WTC11 (cell line): ENCODE measurements at regions not wholly inside any gene's neighbourhood (a gene's known extent, or its start where the extent isn't known, plus 50 kb on each side); places are given as distances from the start of the nearest gene placed in this dataset.

Experiments used
- ATAC-seq: fragments of 200-7000 bp; cut with Tn5 transposase; 2 replicates; pipeline ENCODE4 v1.10.0; 2021; ENCODE audit warnings: mild to moderate bottlenecking, moderate library complexity
- CTCF ChIA-PET: fragments of 300-600 bp; sonication (Branson Sonifier 250); formaldehyde crosslinking; loops from one replicate; lab custom pipeline; 2021; ENCODE audit warnings: antibody characterized with exemption; lab: Charles Lee
- POLR2A ChIA-PET: fragments of 350-600 bp; sonication (Branson Sonifier 250); formaldehyde crosslinking; loops from one replicate; lab custom pipeline; 2021; ENCODE audit warnings: antibody characterized with exemption; lab: Charles Lee
- DNase-seq: peaks from one replicate; pipeline ENCODE4 v3.0.0; 2021; ENCODE audit warnings: low spot score
- H3K27ac Mint-ChIP-seq: 2 replicates; pipeline ENCODE4 v1.8.0; 2021; ENCODE audit warnings: mixed read lengths
- H3K27me3 Mint-ChIP-seq: 2 replicates; pipeline ENCODE4 v1.8.0; 2021; ENCODE audit warnings: low read depth, mild to moderate bottlenecking, moderate library complexity, mixed read lengths
- H3K36me3 Mint-ChIP-seq: 2 replicates; pipeline ENCODE4 v1.8.0; 2021; ENCODE audit warnings: mixed read lengths
- H3K4me1 Mint-ChIP-seq: 2 replicates; pipeline ENCODE4 v1.8.0; 2022; ENCODE audit warnings: mixed read lengths
- H3K4me3 Mint-ChIP-seq: 2 replicates; pipeline ENCODE4 v1.8.0; 2021; ENCODE audit warnings: mild to moderate bottlenecking, moderate library complexity, mixed read lengths
- H3K9me3 Mint-ChIP-seq: 2 replicates; pipeline ENCODE4 v1.8.0; 2021; ENCODE audit warnings: mixed read lengths
- CTCF ChIP-seq: fragments of 200-600 bp; IDR thresholded peaks from 2 replicates; pipeline ENCODE4 v1.8.0; 2022; ENCODE audit warnings: antibody characterized with exemption
- ESRRA ChIP-seq: sonication (generic); formaldehyde crosslinking; IDR thresholded peaks from 2 replicates; pipeline ENCODE4 v1.8.1; 2022; ENCODE audit warnings: mild to moderate bottlenecking, missing genetic modification reagents, borderline replicate concordance
- FOXP1 ChIP-seq: sonication (generic); formaldehyde crosslinking; IDR thresholded peaks from 2 replicates; pipeline ENCODE4 v1.8.0; 2022; ENCODE audit warnings: missing genetic modification reagents, mild to moderate bottlenecking, moderate library complexity, borderline replicate concordance
- HMGA2 ChIP-seq: fragments of 250-450 bp; sonication (Bioruptor Pico); IDR thresholded peaks from 2 replicates; pipeline ENCODE4 v1.4.0; 2021; ENCODE audit warnings: mild to moderate bottlenecking, moderate library complexity
- IRF2 ChIP-seq: sonication (generic); formaldehyde crosslinking; IDR thresholded peaks from 2 replicates; pipeline ENCODE4 v1.8.0; 2022; ENCODE audit warnings: low read depth, missing genetic modification reagents, borderline replicate concordance
- JUN ChIP-seq: sonication (generic); formaldehyde crosslinking; IDR thresholded peaks from 2 replicates; pipeline ENCODE4 v1.8.0; 2023; ENCODE audit warnings: mild to moderate bottlenecking, missing genetic modification reagents
- KAT7 ChIP-seq: sonication (generic); formaldehyde crosslinking; IDR thresholded peaks from 2 replicates; pipeline ENCODE4 v1.8.1; 2023; ENCODE audit warnings: missing genetic modification reagents, mild to moderate bottlenecking, borderline replicate concordance
- NFE2L1 ChIP-seq: sonication (generic); formaldehyde crosslinking; IDR thresholded peaks from 2 replicates; pipeline ENCODE4 v1.8.1; 2023; ENCODE audit warnings: missing genetic modification reagents
- NFYB ChIP-seq: sonication (generic); formaldehyde crosslinking; conservative IDR thresholded peaks from 2 replicates; pipeline ENCODE4 v1.8.0; 2022; ENCODE audit warnings: low read depth, missing genetic modification reagents
- RORB ChIP-seq: fragments of 250-450 bp; sonication (Bioruptor Pico); IDR thresholded peaks from 2 replicates; pipeline ENCODE4 v1.9.0; 2021; ENCODE audit warnings: mild to moderate bottlenecking
- SP1 ChIP-seq: sonication (generic); formaldehyde crosslinking; conservative IDR thresholded peaks from 2 replicates; pipeline ENCODE4 v1.8.1; 2022; ENCODE audit warnings: missing genetic modification reagents
- TEAD1 ChIP-seq: sonication (generic); formaldehyde crosslinking; IDR thresholded peaks from 2 replicates; pipeline ENCODE4 v1.8.0; 2022; ENCODE audit warnings: mild to moderate bottlenecking, missing genetic modification reagents
- ZNF232 ChIP-seq: sonication (generic); formaldehyde crosslinking; IDR thresholded peaks from 2 replicates; pipeline ENCODE4 v1.8.0; 2022; ENCODE audit warnings: mild to moderate bottlenecking, missing genetic modification reagents
- ZNF396 ChIP-seq: fragments of 250-450 bp; sonication (Bioruptor Pico); IDR thresholded peaks from 2 replicates; pipeline ENCODE4 v1.8.0; 2021; ENCODE audit warnings: mild to moderate bottlenecking, moderate library complexity, borderline replicate concordance
- ZNF416 ChIP-seq: fragments of 250-450 bp; sonication (Bioruptor Pico); IDR thresholded peaks from 2 replicates; pipeline ENCODE4 v1.9.0; 2021; ENCODE audit warnings: mild to moderate bottlenecking, inconsistent platforms
- TF ChIP-seq, protein P1 (sequence below): sonication (generic); formaldehyde crosslinking; IDR thresholded peaks from 2 replicates; pipeline ENCODE4 v1.8.1; 2023; ENCODE audit warnings: mild to moderate bottlenecking, missing genetic modification reagents
- TF ChIP-seq, protein P2 (sequence below): sonication (generic); formaldehyde crosslinking; IDR thresholded peaks from 2 replicates; pipeline ENCODE4 v1.8.1; 2023; ENCODE audit warnings: mild to moderate bottlenecking, moderate library complexity, missing genetic modification reagents
- TF ChIP-seq, protein P3 (sequence below): sonication (generic); formaldehyde crosslinking; IDR thresholded peaks from 2 replicates; pipeline ENCODE4 v1.8.0; 2023; ENCODE audit warnings: missing genetic modification reagents, mild to moderate bottlenecking, borderline replicate concordance

- TF ChIP-seq ZNF416 (CRISPR knock-in tag) (no peak), TEAD1 (CRISPR knock-in tag) (no peak), ZNF396 (CRISPR knock-in tag) (no peak), ZNF232 (CRISPR knock-in tag) (no peak), CTCF (no peak), FOXP1 (CRISPR knock-in tag) (no peak)
- TF ChIP-seq, protein P1, sequence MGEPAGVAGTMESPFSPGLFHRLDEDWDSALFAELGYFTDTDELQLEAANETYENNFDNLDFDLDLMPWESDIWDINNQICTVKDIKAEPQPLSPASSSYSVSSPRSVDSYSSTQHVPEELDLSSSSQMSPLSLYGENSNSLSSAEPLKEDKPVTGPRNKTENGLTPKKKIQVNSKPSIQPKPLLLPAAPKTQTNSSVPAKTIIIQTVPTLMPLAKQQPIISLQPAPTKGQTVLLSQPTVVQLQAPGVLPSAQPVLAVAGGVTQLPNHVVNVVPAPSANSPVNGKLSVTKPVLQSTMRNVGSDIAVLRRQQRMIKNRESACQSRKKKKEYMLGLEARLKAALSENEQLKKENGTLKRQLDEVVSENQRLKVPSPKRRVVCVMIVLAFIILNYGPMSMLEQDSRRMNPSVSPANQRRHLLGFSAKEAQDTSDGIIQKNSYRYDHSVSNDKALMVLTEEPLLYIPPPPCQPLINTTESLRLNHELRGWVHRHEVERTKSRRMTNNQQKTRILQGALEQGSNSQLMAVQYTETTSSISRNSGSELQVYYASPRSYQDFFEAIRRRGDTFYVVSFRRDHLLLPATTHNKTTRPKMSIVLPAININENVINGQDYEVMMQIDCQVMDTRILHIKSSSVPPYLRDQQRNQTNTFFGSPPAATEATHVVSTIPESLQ (CRISPR knock-in tag), result no peak
- TF ChIP-seq, protein P2, sequence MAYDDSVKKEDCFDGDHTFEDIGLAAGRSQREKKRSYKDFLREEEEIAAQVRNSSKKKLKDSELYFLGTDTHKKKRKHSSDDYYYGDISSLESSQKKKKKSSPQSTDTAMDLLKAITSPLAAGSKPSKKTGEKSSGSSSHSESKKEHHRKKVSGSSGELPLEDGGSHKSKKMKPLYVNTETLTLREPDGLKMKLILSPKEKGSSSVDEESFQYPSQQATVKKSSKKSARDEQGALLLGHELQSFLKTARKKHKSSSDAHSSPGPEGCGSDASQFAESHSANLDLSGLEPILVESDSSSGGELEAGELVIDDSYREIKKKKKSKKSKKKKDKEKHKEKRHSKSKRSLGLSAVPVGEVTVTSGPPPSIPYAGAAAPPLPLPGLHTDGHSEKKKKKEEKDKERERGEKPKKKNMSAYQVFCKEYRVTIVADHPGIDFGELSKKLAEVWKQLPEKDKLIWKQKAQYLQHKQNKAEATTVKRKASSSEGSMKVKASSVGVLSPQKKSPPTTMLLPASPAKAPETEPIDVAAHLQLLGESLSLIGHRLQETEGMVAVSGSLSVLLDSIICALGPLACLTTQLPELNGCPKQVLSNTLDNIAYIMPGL (CRISPR knock-in tag), result no peak
Observed at GRCh38 chr5:103881560-103881959, 319.0 kb upstream of the NUDT12 start (continued).

GRCh38 chr5:103867857-103868598 is 305.4 kb upstream of the NUDT12 start:
- H3K27ac Mint-ChIP-seq, result no peak overlapping the region
- no peaks in the 10 kb centered on the region for H3K27me3 Mint-ChIP-seq
- H3K36me3 Mint-ChIP-seq, result no peaks in the 10 kb centered on the region
- ChIA-PET CTCF (no interaction called here), POLR2A (interaction anchor here (0.5 to 0.7 kb wide), 3 partner anchors 54 to 483 kb away, joined by 3 to 4 read pairs (median 3); no protein-coding TSS in a partner anchor)
- no peak overlapping the region for H3K4me3 Mint-ChIP-seq
- TF ChIP-seq SP1 (CRISPR knock-in tag), result no peak
- DNase-seq, result no peak
- no peak for ATAC-seq
- no peaks in the 10 kb centered on the region for H3K9me3 Mint-ChIP-seq
- H3K4me1 Mint-ChIP-seq, result no peaks in the 10 kb centered on the region

- Mint-ChIP-seq H3K27me3 (no peaks in the 10 kb centered on the region), H3K27ac (no peak overlapping the region), H3K4me1 (no peaks in the 10 kb centered on the region), H3K9me3 (no peaks in the 10 kb centered on the region), H3K4me3 (no peak overlapping the region), H3K36me3 (no peaks in the 10 kb centered on the region)
- ATAC-seq (no peak), DNase-seq (no peak)
- POLR2A ChIA-PET, result no interaction called here
- CTCF ChIA-PET, result no interaction called here
- no peak for TF ChIP-seq NFE2L1 (CRISPR knock-in tag)
Observed at GRCh38 chr5:103866169-103866568, 303.6 kb upstream of the NUDT12 start.

- CTCF ChIA-PET, result no interaction called here
- H3K4me1 Mint-ChIP-seq, result no peaks in the 10 kb centered on the region
- TF ChIP-seq HMGA2 (CRISPR knock-in tag), result peak; percentile 36; the same call in 1 of the 2 replicates
- TF ChIP-seq NFE2L1 (CRISPR knock-in tag), result no peak
- TF ChIP-seq, all 79 proteins: peak for 1
- DNase-seq (no peak), ATAC-seq (no peak)
- H3K36me3 Mint-ChIP-seq, result no peaks in the 10 kb centered on the region
- no peaks in the 10 kb centered on the region for H3K27me3 Mint-ChIP-seq
- no peak overlapping the region for H3K4me3 Mint-ChIP-seq
- H3K9me3 Mint-ChIP-seq, result peaks cover 8% of the 10 kb centered on the region
- no peak overlapping the region for H3K27ac Mint-ChIP-seq
- POLR2A ChIA-PET, result no interaction called here
Observed at GRCh38 chr5:103862398-103862797, 299.8 kb upstream of the NUDT12 start.

DNA sequence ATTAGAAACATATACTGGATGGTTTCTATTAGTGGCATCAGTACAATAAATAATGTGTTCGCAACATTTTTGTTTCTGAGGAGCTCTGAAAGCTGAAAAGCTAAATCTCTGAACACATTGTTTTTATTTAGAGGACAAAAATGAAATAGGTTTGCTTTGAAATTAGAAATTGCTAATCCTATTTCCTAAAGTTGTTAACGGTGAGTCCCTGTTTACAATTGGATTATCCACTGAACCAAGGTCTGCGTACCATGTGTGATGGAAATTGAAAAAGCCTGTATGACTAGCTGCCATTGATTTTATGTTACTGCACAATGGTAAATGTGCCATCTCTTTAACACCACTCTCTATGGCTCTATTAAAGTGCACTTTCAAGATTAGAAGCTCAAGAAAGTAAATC is 297.7 kb upstream of the NUDT12 start:
- DNase-seq, result no peak
- no peak overlapping the region for H3K27ac Mint-ChIP-seq
- H3K4me1 Mint-ChIP-seq, result no peaks in the 10 kb centered on the region
- H3K27me3 Mint-ChIP-seq, result no peaks in the 10 kb centered on the region; the same call in 1 of the 2 replicates
- ChIA-PET POLR2A (no interaction called here), CTCF (interaction anchor here (0.6 kb wide), 1 partner anchor 122 kb away, joined by 5 read pairs; no protein-coding TSS in a partner anchor)
- no peak overlapping the region for H3K4me3 Mint-ChIP-seq
- peaks cover 8% of the 10 kb centered on the region for H3K9me3 Mint-ChIP-seq
- H3K36me3 Mint-ChIP-seq, result no peaks in the 10 kb centered on the region
- ATAC-seq, result no peak
- TF ChIP-seq NFYB (CRISPR knock-in tag), result no peak
- TF ChIP-seq IRF2 (CRISPR knock-in tag), result no peak
- TF ChIP-seq RORB, result no peak
- no peak for TF ChIP-seq SP1 (CRISPR knock-in tag)
- no peak for TF ChIP-seq ESRRA
- no peak for TF ChIP-seq KAT7 (CRISPR knock-in tag)
- no peak for TF ChIP-seq JUN (CRISPR knock-in tag)
- TF ChIP-seq, protein P3, sequence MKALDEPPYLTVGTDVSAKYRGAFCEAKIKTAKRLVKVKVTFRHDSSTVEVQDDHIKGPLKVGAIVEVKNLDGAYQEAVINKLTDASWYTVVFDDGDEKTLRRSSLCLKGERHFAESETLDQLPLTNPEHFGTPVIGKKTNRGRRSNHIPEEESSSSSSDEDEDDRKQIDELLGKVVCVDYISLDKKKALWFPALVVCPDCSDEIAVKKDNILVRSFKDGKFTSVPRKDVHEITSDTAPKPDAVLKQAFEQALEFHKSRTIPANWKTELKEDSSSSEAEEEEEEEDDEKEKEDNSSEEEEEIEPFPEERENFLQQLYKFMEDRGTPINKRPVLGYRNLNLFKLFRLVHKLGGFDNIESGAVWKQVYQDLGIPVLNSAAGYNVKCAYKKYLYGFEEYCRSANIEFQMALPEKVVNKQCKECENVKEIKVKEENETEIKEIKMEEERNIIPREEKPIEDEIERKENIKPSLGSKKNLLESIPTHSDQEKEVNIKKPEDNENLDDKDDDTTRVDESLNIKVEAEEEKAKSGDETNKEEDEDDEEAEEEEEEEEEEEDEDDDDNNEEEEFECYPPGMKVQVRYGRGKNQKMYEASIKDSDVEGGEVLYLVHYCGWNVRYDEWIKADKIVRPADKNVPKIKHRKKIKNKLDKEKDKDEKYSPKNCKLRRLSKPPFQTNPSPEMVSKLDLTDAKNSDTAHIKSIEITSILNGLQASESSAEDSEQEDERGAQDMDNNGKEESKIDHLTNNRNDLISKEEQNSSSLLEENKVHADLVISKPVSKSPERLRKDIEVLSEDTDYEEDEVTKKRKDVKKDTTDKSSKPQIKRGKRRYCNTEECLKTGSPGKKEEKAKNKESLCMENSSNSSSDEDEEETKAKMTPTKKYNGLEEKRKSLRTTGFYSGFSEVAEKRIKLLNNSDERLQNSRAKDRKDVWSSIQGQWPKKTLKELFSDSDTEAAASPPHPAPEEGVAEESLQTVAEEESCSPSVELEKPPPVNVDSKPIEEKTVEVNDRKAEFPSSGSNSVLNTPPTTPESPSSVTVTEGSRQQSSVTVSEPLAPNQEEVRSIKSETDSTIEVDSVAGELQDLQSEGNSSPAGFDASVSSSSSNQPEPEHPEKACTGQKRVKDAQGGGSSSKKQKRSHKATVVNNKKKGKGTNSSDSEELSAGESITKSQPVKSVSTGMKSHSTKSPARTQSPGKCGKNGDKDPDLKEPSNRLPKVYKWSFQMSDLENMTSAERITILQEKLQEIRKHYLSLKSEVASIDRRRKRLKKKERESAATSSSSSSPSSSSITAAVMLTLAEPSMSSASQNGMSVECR (CRISPR knock-in tag), result no peak
